ENCODE measurements at regions not wholly inside any gene's neighbourhood (a gene's known extent, or its start where the extent isn't known, plus 50 kb on each side); places are given as distances from the start of the nearest gene placed in this dataset.

- no peak for TF ChIP-seq CTCF (IDR thresholded peaks at IDR 0.05)
- no peak for TF ChIP-seq EZH2 (IDR thresholded peaks at IDR 0.05; ENCODE audit: borderline replicate concordance, insufficient read depth, low read depth, low read length, poor library complexity, severe bottlenecking)
- H3K4me1 ChIP-seq (ENCODE audit: control insufficient read depth in 2 of 2, insufficient read depth in 2 of 2, low read length in 2 of 2), result no peaks in the 10 kb centered on the region
- no peak overlapping the region for H3K4me3 Mint-ChIP-seq
- H3K27ac Mint-ChIP-seq, result no peak overlapping the region
- H3K4me2 ChIP-seq (replicated peaks; ENCODE audit: low read depth, low read length, poor library complexity, severe bottlenecking), result no peak overlapping the region
- H3K79me2 ChIP-seq (ENCODE audit: control insufficient read depth, insufficient read depth, low read length), result no peaks in the 10 kb centered on the region
- POLR2A ChIA-PET, result no interaction called here
- intact Hi-C loops (cut with micrococcal nuclease), result no loop called here
- H3K9me3 ChIP-seq (ENCODE audit: control extremely low read depth in 1 of 3, control insufficient read depth in 2 of 3, insufficient read depth in 1 of 3, low read length in 2 of 3), result no peaks in the 10 kb centered on the region
- H2AFZ ChIP-seq (ENCODE audit: insufficient read depth, low read depth, low read length, poor library complexity, severe bottlenecking), result no peak overlapping the region
- ATAC-seq (ENCODE audit: low read depth), result no peak
- no peaks in the 10 kb centered on the region for H3K27me3 ChIP-seq (replicated peaks in 1 of 4; ENCODE audit: control extremely low read depth in 1 of 4, control insufficient read depth in 3 of 4, insufficient read depth in 4 of 4, low read length in 3 of 4)
- no peak for DNase-seq
- no peaks in the 10 kb centered on the region for H3K4me1 Mint-ChIP-seq
- H3K9me3 Mint-ChIP-seq (ENCODE audit: insufficient read depth), result no peaks in the 10 kb centered on the region
- CTCF ChIA-PET, result interaction anchor here (1.8 kb wide), 1 partner anchor 27 kb away, joined by 3 read pairs; no protein-coding TSS in a partner anchor
- no peaks in the 10 kb centered on the region for H3K36me3 ChIP-seq (replicated peaks in 1 of 2; ENCODE audit: control extremely low read depth in 1 of 2, control insufficient read depth in 1 of 2, extremely low read depth in 1 of 2, insufficient read depth in 2 of 2, low read length in 1 of 2)
- H3K27ac ChIP-seq (ENCODE audit: low read length in 2 of 2), result no peak overlapping the region
- H4K20me1 ChIP-seq (ENCODE audit: control insufficient read depth, insufficient read depth, low read length, poor library complexity, severe bottlenecking), result no peaks in the 10 kb centered on the region
- no peak overlapping the region for H3K4me3 ChIP-seq (ENCODE audit: control extremely low read depth in 1 of 5, extremely low read depth in 1 of 5, insufficient read depth in 1 of 5, low read depth in 2 of 5, low read length in 4 of 5)
- H3K9ac ChIP-seq (ENCODE audit: low read length), result no peak overlapping the region
- WGBS (ENCODE audit: insufficient coverage), result 97% methylated on average over 3 of the region's 4 CpGs
- peaks cover 12% of the 10 kb centered on the region for H3K27me3 Mint-ChIP-seq
Measured at GRCh38 chr6:53982366-53983050, 128.7 kb upstream of the MLIP start.

DNA sequence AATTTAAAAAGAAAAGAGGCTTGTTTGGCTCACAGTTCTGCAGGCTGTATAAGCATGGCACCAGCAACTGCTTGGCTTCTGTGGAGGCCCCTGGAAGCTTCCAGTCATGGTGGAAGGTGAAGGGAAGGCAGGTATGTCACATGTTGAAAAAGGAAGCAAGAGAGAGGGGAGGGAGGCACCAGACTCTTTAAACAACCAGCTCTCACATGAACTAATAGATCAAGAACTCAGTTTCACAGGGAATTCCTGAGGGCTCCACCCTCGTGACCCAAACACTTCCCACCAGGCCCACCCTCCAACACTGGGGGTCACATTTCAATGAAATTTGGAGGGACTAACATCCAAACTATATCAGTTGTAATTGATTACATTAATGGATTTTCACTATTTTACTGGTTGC, 127.9 kb upstream of the MLIP start:
- Mint-ChIP-seq H3K9me3 (ENCODE audit: insufficient read depth) (no peaks in the 10 kb centered on the region), H3K4me3 (no peak overlapping the region), H3K27ac (no peak overlapping the region), H3K27me3 (peaks cover 6% of the 10 kb centered on the region), H3K4me1 (no peaks in the 10 kb centered on the region)
- Histone ChIP-seq H3K4me1 (ENCODE audit: control insufficient read depth in 2 of 2, insufficient read depth in 2 of 2, low read length in 2 of 2) (no peaks in the 10 kb centered on the region), H3K9me3 (ENCODE audit: control extremely low read depth in 1 of 3, control insufficient read depth in 2 of 3, insufficient read depth in 1 of 3, low read length in 2 of 3) (no peaks in the 10 kb centered on the region), H3K27ac (ENCODE audit: low read length in 2 of 2) (no peak overlapping the region), H3K36me3 (replicated peaks in 1 of 2; ENCODE audit: control extremely low read depth in 1 of 2, control insufficient read depth in 1 of 2, extremely low read depth in 1 of 2, insufficient read depth in 2 of 2, low read length in 1 of 2) (no peaks in the 10 kb centered on the region), H3K4me2 (replicated peaks; ENCODE audit: low read depth, low read length, poor library complexity, severe bottlenecking) (no peak overlapping the region), H3K27me3 (replicated peaks in 1 of 4; ENCODE audit: control extremely low read depth in 1 of 4, control insufficient read depth in 3 of 4, insufficient read depth in 4 of 4, low read length in 3 of 4) (no peaks in the 10 kb centered on the region), H4K20me1 (ENCODE audit: control insufficient read depth, insufficient read depth, low read length, poor library complexity, severe bottlenecking) (no peaks in the 10 kb centered on the region), H2AFZ (ENCODE audit: insufficient read depth, low read depth, low read length, poor library complexity, severe bottlenecking) (no peak overlapping the region), H3K4me3 (ENCODE audit: control extremely low read depth in 1 of 5, extremely low read depth in 1 of 5, insufficient read depth in 1 of 5, low read depth in 2 of 5, low read length in 4 of 5) (no peak overlapping the region), H3K79me2 (ENCODE audit: control insufficient read depth, insufficient read depth, low read length) (no peaks in the 10 kb centered on the region), H3K9ac (ENCODE audit: low read length) (no peak overlapping the region)
- no CpG with 5 or more reads among the region's 1 CpG for WGBS (ENCODE audit: insufficient coverage)
- intact Hi-C loops (cut with micrococcal nuclease), result no loop called here
- no peak for DNase-seq
- no peak for ATAC-seq (ENCODE audit: low read depth)
- CTCF ChIA-PET, result no interaction called here
- TF ChIP-seq CTCF (IDR thresholded peaks at IDR 0.05) (no peak), EZH2 (IDR thresholded peaks at IDR 0.05; ENCODE audit: borderline replicate concordance, insufficient read depth, low read depth, low read length, poor library complexity, severe bottlenecking) (no peak)
- POLR2A ChIA-PET, result no interaction called here

All from B cell (primary cell).